Uterus (tissue), 2 donors: ENCODE measurements at regions not wholly inside any gene's neighbourhood (a gene's known extent, or its start where the extent isn't known, plus 50 kb on each side); places are given as distances from the start of the nearest gene placed in this dataset.

Experiments
- CTCF ChIP-seq, 4 experiments: fragments of 200-600 bp in 2 of 4; fragments of 450-650 bp in 2 of 4; sonication (generic) in 2 of 4; IDR thresholded peaks; one replicate each; pipeline ENCODE4 v1.5.1; 2016 to 2019; ENCODE audit warnings: antibody characterized with exemption in 4 of 4, mild to moderate bottlenecking in 2 of 4, moderate library complexity in 1 of 4
- POLR2A ChIP-seq, 2 donors: fragments of 450-650 bp; IDR thresholded peaks; one replicate each; pipeline ENCODE4 v1.6.1; 2016; ENCODE audit warnings: antibody characterized with exemption in 2 of 2, mild to moderate bottlenecking in 1 of 2, moderate library complexity in 1 of 2

- TF ChIP-seq POLR2A (IDR thresholded peaks at IDR 0.05), result no peak
- no peak for TF ChIP-seq CTCF (IDR thresholded peaks at IDR 0.05)
These were observed 81.2 kb upstream of the ABCD3 start for GRCh38 chr1:94336991-94337390.
